SK-N-SH (cell line): ENCODE measurements at regions not wholly inside any gene's neighbourhood (a gene's known extent, or its start where the extent isn't known, plus 50 kb on each side); places are given as distances from the start of the nearest gene placed in this dataset.

Source experiments
- CTCF ChIA-PET: fragments of 300-600, 350-600 bp; formaldehyde crosslinking; extraction: SDS; loops from one replicate; lab custom pipeline; 2021; lab: Yijun Ruan, JAX
- POLR2A ChIA-PET: fragments of 350-600 bp; sonication (Branson Sonifier 250); formaldehyde crosslinking; extraction: SDS; loops from one replicate; lab custom pipeline; 2020; ENCODE audit warnings: antibody characterized with exemption, inconsistent platforms; lab: Yijun Ruan, JAX
- DNase-seq: peaks from one replicate; pipeline ENCODE4 v3.0.0; 2012
- H2AFZ ChIP-seq: fragments of 200-600 bp; sonication (generic); 2 replicates; pipeline ENCODE4 v1.8.1; 2016; ENCODE audit warnings: antibody characterized with exemption, mild to moderate bottlenecking, low read depth
- H3F3A ChIP-seq: fragments of 200-600 bp; sonication (generic); replicated peaks from 2 replicates; pipeline ENCODE3; 2016; ENCODE audit warnings: antibody characterized with exemption, mild to moderate bottlenecking; ENCODE audit not compliant: insufficient read depth
- H3K27ac ChIP-seq, 2 experiments: fragments of 200-500 bp in 1 of 2; fragments of 200-600 bp in 1 of 2; sonication (Bioruptor generic) in 1 of 2; sonication (generic), shearing (Covaris generic) in 1 of 2; 2 replicates each; pipeline versions ENCODE4 v1.5.1 to v1.6.1; 2014 to 2016; ENCODE audit warnings: low read depth in 2 of 2, inconsistent platforms in 1 of 2, low read length in 1 of 2, mild to moderate bottlenecking in 1 of 2, mixed read lengths in 1 of 2
- H3K27me3 ChIP-seq: fragments of 200-600 bp; sonication (generic), shearing (Covaris generic); 2 replicates; pipeline ENCODE4 v1.6.1; 2016; ENCODE audit warnings: mixed run types; ENCODE audit not compliant: insufficient read depth
- H3K36me3 ChIP-seq, 2 experiments: fragments of 200-500 bp in 1 of 2; fragments of 200-600 bp in 1 of 2; sonication (Bioruptor generic) in 1 of 2; sonication (generic) in 1 of 2; replicated peaks in 1 of 2; 2 replicates each; pipeline versions ENCODE3 to v1.5.1; 2014 to 2016; ENCODE audit warnings: low read length in 1 of 2, mild to moderate bottlenecking in 1 of 2; ENCODE audit not compliant: insufficient read depth in 2 of 2, control insufficient read depth in 1 of 2
- H3K4me1 ChIP-seq, 2 experiments: fragments of 200-500 bp in 1 of 2; fragments of 200-600 bp in 1 of 2; sonication (Bioruptor generic) in 1 of 2; sonication (generic), shearing (Covaris generic) in 1 of 2; 2 replicates each; pipeline versions ENCODE4 v1.5.1 to v1.6.1; 2014 to 2016; ENCODE audit warnings: low read depth in 1 of 2, low read length in 1 of 2, mixed run types in 1 of 2; ENCODE audit not compliant: insufficient read depth in 2 of 2, control insufficient read depth in 1 of 2
- H3K4me2 ChIP-seq: fragments of 200-600 bp; sonication (generic), shearing (Covaris generic); 2 replicates; pipeline ENCODE4 v1.6.1; 2017; ENCODE audit warnings: mixed run types
- H3K4me3 ChIP-seq, 2 experiments: fragments of 200-500 bp in 1 of 2; fragments of 200-600 bp in 1 of 2; sonication (Bioruptor generic) in 1 of 2; sonication (generic), shearing (Covaris generic) in 1 of 2; 2 replicates each; pipeline versions ENCODE4 v1.5.1 to v1.8.1; 2014 to 2016; ENCODE audit warnings: low read depth in 2 of 2, inconsistent platforms in 1 of 2, low read length in 1 of 2, mild to moderate bottlenecking in 1 of 2, mixed read lengths in 1 of 2, moderate library complexity in 1 of 2
- H3K79me2 ChIP-seq: fragments of 200-600 bp; sonication (generic); 2 replicates; pipeline ENCODE4 v1.8.1; 2017; ENCODE audit warnings: mild to moderate bottlenecking; ENCODE audit not compliant: insufficient read depth
- H3K9ac ChIP-seq: fragments of 200-600 bp; sonication (generic); 2 replicates; pipeline ENCODE4 v1.6.1; 2017; ENCODE audit warnings: mixed run types
- H3K9me2 ChIP-seq: fragments of 200-600 bp; sonication (generic); 2 replicates; pipeline ENCODE4 v1.6.1; 2017; ENCODE audit warnings: mixed run types
- H3K9me3 ChIP-seq: fragments of 200-600 bp; sonication (generic); 2 replicates; pipeline ENCODE4 v1.6.1; 2017; ENCODE audit warnings: mixed run types, mild to moderate bottlenecking, moderate library complexity
- H4K20me1 ChIP-seq: fragments of 200-600 bp; sonication (generic); 2 replicates; pipeline ENCODE4 v1.6.1; 2017; ENCODE audit warnings: mild to moderate bottlenecking, mixed run types; ENCODE audit not compliant: insufficient read depth
- EP300 ChIP-seq, 2 experiments: IDR thresholded peaks; 2 replicates each; pipeline versions ENCODE4 v1.4.0 to v1.6.1; 2012; ENCODE audit warnings: borderline replicate concordance in 1 of 2, low read depth in 1 of 2, low read length in 1 of 2
- EZH2phosphoT487 ChIP-seq: fragments of 200-600 bp; sonication (generic); IDR thresholded peaks from 2 replicates; pipeline ENCODE4 v1.6.1; 2017; ENCODE audit warnings: low read depth, mixed run types, mild to moderate bottlenecking, antibody characterized with exemption, moderate library complexity, borderline replicate concordance
- FOSL2 ChIP-seq: IDR thresholded peaks from 2 replicates; pipeline ENCODE4 v1.4.0; 2012; ENCODE audit warnings: low read depth, mild to moderate bottlenecking, moderate library complexity, borderline replicate concordance
- FOXM1 ChIP-seq: IDR thresholded peaks from 2 replicates; pipeline ENCODE4 v1.4.0; 2012; ENCODE audit warnings: low read depth, mild to moderate bottlenecking
- GATA2 ChIP-seq: sonication (generic); formaldehyde crosslinking; IDR thresholded peaks from 2 replicates; pipeline ENCODE4 v1.5.0; 2020; ENCODE audit warnings: mild to moderate bottlenecking, missing genetic modification reagents
- JUND ChIP-seq: IDR thresholded peaks from 2 replicates; pipeline ENCODE4 v1.4.0; 2012
- MXI1 ChIP-seq: IDR thresholded peaks from 2 replicates; pipeline ENCODE4 v1.6.1; 2012; ENCODE audit warnings: mild to moderate bottlenecking, low read depth, low read length, improper control_type of control experiment
- RXRA ChIP-seq: IDR thresholded peaks from 2 replicates; pipeline ENCODE4 v1.4.0; 2012; ENCODE audit warnings: low read depth, mild to moderate bottlenecking, borderline replicate concordance
- TAF1 ChIP-seq: IDR thresholded peaks from 2 replicates; pipeline ENCODE4 v1.6.1; 2012; ENCODE audit warnings: low read depth, mild to moderate bottlenecking, low read length, moderate library complexity, borderline replicate concordance
- TEAD4 ChIP-seq: IDR thresholded peaks from 2 replicates; pipeline ENCODE4 v1.4.0; 2012; ENCODE audit warnings: mild to moderate bottlenecking, borderline replicate concordance; ENCODE audit not compliant: insufficient read depth
- YY1 ChIP-seq: IDR thresholded peaks from 2 replicates; pipeline ENCODE4 v1.4.0; 2012; ENCODE audit warnings: low read depth, mild to moderate bottlenecking
- WGBS: methylation state at CpG from one replicate; pipeline ENCODE4 v1.1.6; 2017; ENCODE audit warnings: low lambda C conversion rate; 5-methylcytosine and 5-hydroxymethylcytosine counted together
- TF ChIP-seq, protein P1 (sequence below): fragments of 150-350 bp; IDR thresholded peaks from 2 replicates; pipeline ENCODE4 v1.6.1; 2016; ENCODE audit warnings: mild to moderate bottlenecking, low read depth, low read length
- TF ChIP-seq, protein P2 (sequence below): fragments of 150-350 bp; IDR thresholded peaks from 2 replicates; pipeline ENCODE4 v1.6.1; 2017; ENCODE audit warnings: antibody characterized with exemption, low read length, low read depth, borderline replicate concordance

DNA sequence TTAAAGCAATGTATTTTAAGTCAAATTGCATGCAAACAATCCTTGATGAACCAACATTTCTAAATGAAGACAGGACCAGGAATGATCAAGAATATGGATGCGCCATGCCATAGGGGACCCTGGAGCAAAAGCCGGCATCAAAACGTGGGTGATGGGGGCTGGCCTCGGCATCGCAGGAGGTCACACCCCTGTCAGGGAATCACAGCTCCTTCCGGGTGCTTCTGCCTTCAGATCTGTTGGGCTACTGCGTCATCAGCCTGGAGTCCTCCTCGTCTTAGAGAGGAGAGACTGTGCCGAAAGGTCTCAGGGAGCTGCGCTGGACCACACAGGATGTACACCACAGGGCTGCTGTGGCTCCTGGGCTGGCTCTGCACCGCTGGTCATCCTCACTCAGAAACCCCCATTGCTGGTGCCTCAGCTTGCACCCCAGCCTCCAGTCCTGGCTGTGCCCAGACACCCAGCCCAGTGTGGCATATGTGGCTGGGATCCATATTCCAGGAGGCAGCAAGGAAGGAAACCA lies 152.9 kb upstream of the PPP1R26 start:
- Histone ChIP-seq H3K9me3 (no peaks in the 10 kb centered on the region), H3K27ac (no peak overlapping the region), H2AFZ (no peak overlapping the region), H3K79me2 (no peaks in the 10 kb centered on the region), H4K20me1 (no peaks in the 10 kb centered on the region)
- CTCF ChIA-PET: interaction anchor here (1.3 to 2.3 kb wide), 2 partner anchors 17 to 240 kb away, joined by 4 to 9 read pairs; no protein-coding TSS in a partner anchor
- 77% methylated on average over 6 of the region's 11 CpGs for WGBS
- no peak for TF ChIP-seq EP300 (IDR thresholded peaks at IDR 0.05; ENCODE audit: borderline replicate concordance in 1 of 2, low read depth in 1 of 2, low read length in 1 of 2)
- TF ChIP-seq FOSL2: no peak
- TF ChIP-seq EZH2phosphoT487: no peak
- TF ChIP-seq YY1: no peak
- no peak for TF ChIP-seq MXI1
- no peak for TF ChIP-seq GATA2 (CRISPR knock-in tag)
- no peak for TF ChIP-seq TAF1
- TF ChIP-seq, protein P1, sequence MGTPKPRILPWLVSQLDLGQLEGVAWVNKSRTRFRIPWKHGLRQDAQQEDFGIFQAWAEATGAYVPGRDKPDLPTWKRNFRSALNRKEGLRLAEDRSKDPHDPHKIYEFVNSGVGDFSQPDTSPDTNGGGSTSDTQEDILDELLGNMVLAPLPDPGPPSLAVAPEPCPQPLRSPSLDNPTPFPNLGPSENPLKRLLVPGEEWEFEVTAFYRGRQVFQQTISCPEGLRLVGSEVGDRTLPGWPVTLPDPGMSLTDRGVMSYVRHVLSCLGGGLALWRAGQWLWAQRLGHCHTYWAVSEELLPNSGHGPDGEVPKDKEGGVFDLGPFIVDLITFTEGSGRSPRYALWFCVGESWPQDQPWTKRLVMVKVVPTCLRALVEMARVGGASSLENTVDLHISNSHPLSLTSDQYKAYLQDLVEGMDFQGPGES: no peak
- no peak for TF ChIP-seq FOXM1
- TF ChIP-seq TEAD4: no peak
- TF ChIP-seq RXRA: no peak
- TF ChIP-seq JUND: no peak
- TF ChIP-seq, protein P2, sequence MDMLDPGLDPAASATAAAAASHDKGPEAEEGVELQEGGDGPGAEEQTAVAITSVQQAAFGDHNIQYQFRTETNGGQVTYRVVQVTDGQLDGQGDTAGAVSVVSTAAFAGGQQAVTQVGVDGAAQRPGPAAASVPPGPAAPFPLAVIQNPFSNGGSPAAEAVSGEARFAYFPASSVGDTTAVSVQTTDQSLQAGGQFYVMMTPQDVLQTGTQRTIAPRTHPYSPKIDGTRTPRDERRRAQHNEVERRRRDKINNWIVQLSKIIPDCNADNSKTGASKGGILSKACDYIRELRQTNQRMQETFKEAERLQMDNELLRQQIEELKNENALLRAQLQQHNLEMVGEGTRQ: no peak
- TF ChIP-seq, all 33 proteins: peak for 0
- Histone ChIP-seq H3F3A (no peaks in the 10 kb centered on the region), H3K9me2 (no peaks in the 10 kb centered on the region), H3K27me3 (no peaks in the 10 kb centered on the region), H3K4me2 (no peak overlapping the region), H3K9ac (no peak overlapping the region), H3K4me3 (no peak overlapping the region), H3K36me3 (no peaks in the 10 kb centered on the region), H3K4me1 (peaks cover 0 to 34% of the 10 kb centered on the region in 2 experiments; a peak in 2 of 4 replicates)
- POLR2A ChIA-PET: no interaction called here
- DNase-seq: peak; percentile 8
